Thyroid gland (tissue), 4 donors: ENCODE measurements at regions not wholly inside any gene's neighbourhood (a gene's known extent, or its start where the extent isn't known, plus 50 kb on each side); places are given as distances from the start of the nearest gene placed in this dataset.

Experiments
- DNase-seq, 2 donors: peaks; one replicate each; pipeline ENCODE4 v3.0.0-alpha.2; 2019
- H3K27ac ChIP-seq, 3 donors: fragments of 200-600 bp; sonication (generic); 1 replicate in 2 of 3; 2 replicates in 1 of 3; pipeline ENCODE4 v1.5.1; 2016 to 2019; ENCODE audit warnings: mild to moderate bottlenecking in 1 of 3, moderate library complexity in 1 of 3
- H3K27me3 ChIP-seq: fragments of 200-600 bp; sonication (generic); one replicate; pipeline ENCODE4 v1.5.1; 2019
- H3K36me3 ChIP-seq, 2 donors: fragments of 200-600 bp; sonication (generic); one replicate each; pipeline ENCODE4 v1.5.1; 2016 to 2019
- H3K4me1 ChIP-seq, 2 donors: fragments of 200-600 bp; sonication (generic); one replicate each; pipeline ENCODE4 v1.5.1; 2017 to 2019
- H3K4me3 ChIP-seq, 3 donors: fragments of 200-600 bp; sonication (generic); replicated peaks in 1 of 3; 1 replicate in 2 of 3; 2 replicates in 1 of 3; pipeline ENCODE4 v1.5.1; 2016; ENCODE audit warnings: mild to moderate bottlenecking in 1 of 3
- H3K9me3 ChIP-seq: fragments of 200-600 bp; sonication (generic); one replicate; pipeline ENCODE4 v1.5.1; 2017
- CTCF ChIP-seq, 6 experiments: fragments of 200-600 bp in 3 of 6; fragments of 450-650 bp in 3 of 6; sonication (generic) in 3 of 6; IDR thresholded peaks; one replicate each; pipeline ENCODE4 v1.5.1; 2016 to 2019; ENCODE audit warnings: antibody characterized with exemption in 6 of 6, mild to moderate bottlenecking in 2 of 6, inconsistent platforms in 1 of 6, moderate library complexity in 1 of 6
- POLR2A ChIP-seq, 2 donors: fragments of 450-650 bp; IDR thresholded peaks; one replicate each; pipeline ENCODE4 v1.6.1; 2017; ENCODE audit warnings: antibody characterized with exemption in 2 of 2, mild to moderate bottlenecking in 2 of 2, moderate library complexity in 1 of 2
- WGBS, 2 donors: methylation state at CpG; one replicate each; pipeline ENCODE4 v1.1.5; 2017; 5-methylcytosine and 5-hydroxymethylcytosine counted together
- intact Hi-C: fragments of 100-400 bp; cut with DNase I; formaldehyde crosslinking; loops from one replicate; pipeline ENCODE4 v1.15.1; 2023

DNA sequence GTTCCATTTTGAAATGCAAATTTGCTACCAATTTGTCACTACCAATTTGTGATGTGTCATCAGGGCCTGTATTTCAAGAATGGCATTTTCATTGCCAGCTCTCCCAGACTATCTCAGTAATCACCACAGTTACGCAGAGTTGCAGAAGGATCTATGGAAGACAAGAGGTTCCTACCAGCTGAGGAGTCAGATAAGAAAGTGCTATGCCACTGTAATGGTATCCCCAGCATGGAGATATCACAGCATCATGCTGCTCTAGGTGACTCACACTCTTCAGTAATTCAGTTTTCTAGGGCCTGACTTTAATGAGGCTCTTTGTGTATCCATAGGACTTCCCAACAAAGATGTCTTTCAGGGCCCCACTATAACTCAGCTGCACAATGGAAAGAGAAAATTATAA is 490.3 kb downstream of the ARHGEF28 start:
- peaks cover 3 to 5% of the 10 kb centered on the region in 2 donors for H3K4me1 ChIP-seq
- TF ChIP-seq POLR2A (IDR thresholded peaks at IDR 0.05) (no peak), CTCF (IDR thresholded peaks at IDR 0.05) (no peak)
- H3K4me3 ChIP-seq: no peak overlapping the region
- no peak overlapping the region for H3K27ac ChIP-seq
- H3K27me3 ChIP-seq: no peaks in the 10 kb centered on the region
- H3K36me3 ChIP-seq: no peaks in the 10 kb centered on the region
- 94 to 100% methylated on average over 1 of the region's 1 CpG for WGBS, 2 donors
- intact Hi-C loops: no loop called here
- DNase-seq: no peak
- H3K9me3 ChIP-seq: no peaks in the 10 kb centered on the region

DNA sequence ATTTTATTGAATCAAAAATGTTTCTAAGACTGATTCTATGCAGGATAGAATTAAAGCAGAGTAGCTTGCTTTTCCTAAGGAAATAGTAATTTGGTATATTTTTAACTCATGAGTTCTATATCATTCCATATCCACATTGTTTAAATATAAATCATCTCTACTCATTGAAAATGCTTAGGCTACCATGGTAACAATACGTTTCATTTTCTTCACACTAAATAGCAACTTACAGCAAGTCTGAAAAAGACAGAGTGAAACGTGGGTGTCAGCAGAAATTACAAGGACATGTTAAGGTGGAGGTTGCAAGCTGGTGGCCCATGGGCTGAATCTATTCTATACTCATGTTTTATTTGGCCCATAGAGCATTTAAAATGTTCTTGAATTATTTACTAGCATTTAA is 487.9 kb downstream of the ARHGEF28 start:
- H3K4me3 ChIP-seq: no peak overlapping the region
- 85 to 90% methylated on average over 2 of the region's 2 CpGs for WGBS, 2 donors
- no peaks in the 10 kb centered on the region for H3K36me3 ChIP-seq
- H3K9me3 ChIP-seq: no peaks in the 10 kb centered on the region
- DNase-seq: no peak
- H3K27me3 ChIP-seq: no peaks in the 10 kb centered on the region
- peaks cover 3 to 5% of the 10 kb centered on the region in 2 donors for H3K4me1 ChIP-seq
- intact Hi-C loops: no loop called here
- no peak for TF ChIP-seq CTCF (IDR thresholded peaks at IDR 0.05)
- TF ChIP-seq POLR2A (IDR thresholded peaks at IDR 0.05): no peak
- no peak overlapping the region for H3K27ac ChIP-seq

- Histone ChIP-seq H3K4me1 (peaks cover 3 to 5% of the 10 kb centered on the region in 2 donors), H3K27ac (no peak overlapping the region), H3K4me3 (no peak overlapping the region), H3K9me3 (no peaks in the 10 kb centered on the region), H3K36me3 (no peaks in the 10 kb centered on the region), H3K27me3 (no peaks in the 10 kb centered on the region)
- no peak for TF ChIP-seq CTCF (IDR thresholded peaks at IDR 0.05)
- no peak for TF ChIP-seq POLR2A (IDR thresholded peaks at IDR 0.05)
- DNase-seq: no peak
- intact Hi-C loops: no loop called here
- 71 to 78% methylated on average over 1 of the region's 1 CpG for WGBS, 2 donors
Measured at GRCh38 chr5:74113196-74113540, 487.2 kb downstream of the ARHGEF28 start.

DNA sequence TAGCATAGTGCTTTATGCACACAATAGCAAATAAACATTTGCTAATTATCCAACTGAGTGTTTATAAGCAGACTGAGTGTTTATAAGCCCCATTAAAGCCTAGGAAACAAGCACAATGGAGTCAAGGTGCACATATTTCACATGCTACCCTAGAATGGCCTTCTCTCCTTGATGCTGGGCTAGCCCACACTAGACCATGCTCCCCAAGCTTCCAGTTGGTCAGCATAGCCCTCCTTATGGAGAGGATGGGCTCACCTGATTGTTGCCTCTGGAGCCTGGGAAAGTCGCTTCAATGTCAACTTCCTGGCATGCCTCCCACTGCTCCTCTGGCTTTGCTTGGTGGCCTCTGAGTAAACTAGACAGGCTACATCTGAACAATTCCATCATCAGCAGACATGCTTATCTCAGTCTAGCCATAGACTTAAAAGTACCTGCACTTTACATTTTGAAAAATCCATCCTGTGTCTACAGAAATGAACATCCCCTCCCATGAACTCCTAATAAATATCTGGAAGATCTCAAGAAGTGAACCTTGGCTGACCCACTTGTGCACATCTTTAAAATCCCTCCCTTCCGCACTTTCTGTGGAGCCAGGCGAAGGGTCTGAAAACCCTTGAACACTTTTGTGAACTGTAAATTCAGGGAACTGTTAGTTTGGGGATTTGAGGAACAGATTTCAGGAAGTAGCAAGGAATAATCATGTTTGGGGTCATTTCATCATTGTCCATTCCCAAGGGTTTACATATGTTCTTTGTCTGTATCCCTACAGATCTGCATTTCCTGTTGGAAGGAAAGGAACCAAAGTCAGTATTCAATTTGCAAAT is 486.6 kb downstream of the ARHGEF28 start:
- Histone ChIP-seq H3K9me3 (no peaks in the 10 kb centered on the region), H3K27me3 (no peaks in the 10 kb centered on the region), H3K4me1 (peaks cover 3 to 5% of the 10 kb centered on the region in 2 donors), H3K4me3 (no peak overlapping the region), H3K27ac (no peak overlapping the region), H3K36me3 (no peaks in the 10 kb centered on the region)
- peak; percentile 73 to 87 for DNase-seq
- intact Hi-C loops: no loop called here
- 67 to 73% methylated on average over 3 of the region's 3 CpGs for WGBS, 2 donors
- TF ChIP-seq CTCF (IDR thresholded peaks at IDR 0.05) (no peak), POLR2A (IDR thresholded peaks at IDR 0.05) (no peak)

DNA sequence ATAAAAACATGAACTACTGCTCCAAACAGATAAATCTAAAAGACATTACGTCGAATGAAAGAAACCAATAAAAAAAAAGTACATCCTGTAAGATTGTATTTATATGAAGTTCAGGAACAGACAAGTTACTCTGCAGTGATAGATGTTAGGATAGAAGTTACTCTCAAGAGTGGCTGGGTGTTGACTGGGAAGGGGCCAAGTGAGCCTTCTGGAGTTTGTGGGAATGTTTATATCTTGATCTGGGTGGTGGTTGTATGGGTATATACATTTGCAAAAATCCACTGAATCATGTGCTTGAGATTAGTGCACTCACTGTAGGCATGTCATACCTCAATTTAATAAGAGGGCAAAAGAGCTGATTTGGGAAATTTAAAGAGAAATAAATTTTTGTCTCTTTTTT is 485.8 kb downstream of the ARHGEF28 start:
- DNase-seq: no peak
- H3K27me3 ChIP-seq: no peaks in the 10 kb centered on the region
- H3K36me3 ChIP-seq: no peaks in the 10 kb centered on the region
- H3K9me3 ChIP-seq: no peaks in the 10 kb centered on the region
- H3K4me1 ChIP-seq: peaks cover 3 to 5% of the 10 kb centered on the region in 2 donors
- intact Hi-C loops: no loop called here
- WGBS, 2 donors: 85 to 88% methylated on average over 2 of the region's 2 CpGs
- no peak overlapping the region for H3K27ac ChIP-seq
- no peak overlapping the region for H3K4me3 ChIP-seq
- no peak for TF ChIP-seq CTCF (IDR thresholded peaks at IDR 0.05)
- no peak for TF ChIP-seq POLR2A (IDR thresholded peaks at IDR 0.05)
